AG04449 (cell line): ENCODE measurements at regions not wholly inside any gene's neighbourhood (a gene's known extent, or its start where the extent isn't known, plus 50 kb on each side); places are given as distances from the start of the nearest gene placed in this dataset.

ENCODE experiments used
- CTCF ChIA-PET: fragments of 350-600 bp; formaldehyde crosslinking; extraction: SDS; loops from one replicate; lab custom pipeline; 2021; ENCODE audit warnings: antibody characterized with exemption; lab: Yijun Ruan, JAX
- POLR2A ChIA-PET: fragments of 400-600, 350-600 bp; formaldehyde crosslinking; extraction: SDS; loops from one replicate; lab custom pipeline; 2020; ENCODE audit warnings: antibody characterized with exemption, inconsistent platforms; lab: Yijun Ruan, JAX
- DNase-seq: peaks from one replicate; pipeline ENCODE4 v3.0.0-alpha.2; 2010; ENCODE audit warnings: low read depth, low spot score
- H3K4me3 ChIP-seq: 2 replicates; pipeline ENCODE4 v1.5.1; 2011; ENCODE audit warnings: low read depth, mild to moderate bottlenecking, control low read depth, low read length
- TF ChIP-seq, protein P1 (sequence below): IDR thresholded peaks from one replicate; pipeline ENCODE4 v1.5.1; 2011; ENCODE audit warnings: mild to moderate bottlenecking, moderate library complexity, low read length, control low read depth, inconsistent platforms; ENCODE audit not compliant: insufficient read depth; ENCODE audit errors: missing control alignments

DNA sequence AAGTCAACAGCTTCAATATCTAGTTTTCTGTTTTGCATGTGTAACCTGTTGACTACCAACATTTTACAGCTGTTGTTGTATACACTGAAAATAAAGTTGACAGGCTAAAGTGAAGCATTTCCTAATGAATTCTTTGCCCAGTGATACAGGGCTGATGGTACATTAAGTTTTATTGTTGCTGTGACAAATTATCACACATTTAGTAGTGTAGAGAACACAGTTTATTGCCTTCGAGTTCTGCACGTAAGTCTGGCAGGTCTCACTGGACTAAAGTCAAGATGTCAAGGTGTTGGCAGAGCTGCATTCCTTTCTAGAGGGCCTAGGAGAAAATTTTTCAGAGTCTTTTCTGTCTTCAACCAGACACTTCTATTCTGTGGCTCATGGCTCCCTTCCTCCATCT lies 184.2 kb downstream of the SLITRK6 start:
- ChIA-PET CTCF (no interaction called here), POLR2A (no interaction called here)
- TF ChIP-seq, protein P1, sequence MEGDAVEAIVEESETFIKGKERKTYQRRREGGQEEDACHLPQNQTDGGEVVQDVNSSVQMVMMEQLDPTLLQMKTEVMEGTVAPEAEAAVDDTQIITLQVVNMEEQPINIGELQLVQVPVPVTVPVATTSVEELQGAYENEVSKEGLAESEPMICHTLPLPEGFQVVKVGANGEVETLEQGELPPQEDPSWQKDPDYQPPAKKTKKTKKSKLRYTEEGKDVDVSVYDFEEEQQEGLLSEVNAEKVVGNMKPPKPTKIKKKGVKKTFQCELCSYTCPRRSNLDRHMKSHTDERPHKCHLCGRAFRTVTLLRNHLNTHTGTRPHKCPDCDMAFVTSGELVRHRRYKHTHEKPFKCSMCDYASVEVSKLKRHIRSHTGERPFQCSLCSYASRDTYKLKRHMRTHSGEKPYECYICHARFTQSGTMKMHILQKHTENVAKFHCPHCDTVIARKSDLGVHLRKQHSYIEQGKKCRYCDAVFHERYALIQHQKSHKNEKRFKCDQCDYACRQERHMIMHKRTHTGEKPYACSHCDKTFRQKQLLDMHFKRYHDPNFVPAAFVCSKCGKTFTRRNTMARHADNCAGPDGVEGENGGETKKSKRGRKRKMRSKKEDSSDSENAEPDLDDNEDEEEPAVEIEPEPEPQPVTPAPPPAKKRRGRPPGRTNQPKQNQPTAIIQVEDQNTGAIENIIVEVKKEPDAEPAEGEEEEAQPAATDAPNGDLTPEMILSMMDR, result no peak
- DNase-seq, result no peak
- no peak overlapping the region for H3K4me3 ChIP-seq

DNA sequence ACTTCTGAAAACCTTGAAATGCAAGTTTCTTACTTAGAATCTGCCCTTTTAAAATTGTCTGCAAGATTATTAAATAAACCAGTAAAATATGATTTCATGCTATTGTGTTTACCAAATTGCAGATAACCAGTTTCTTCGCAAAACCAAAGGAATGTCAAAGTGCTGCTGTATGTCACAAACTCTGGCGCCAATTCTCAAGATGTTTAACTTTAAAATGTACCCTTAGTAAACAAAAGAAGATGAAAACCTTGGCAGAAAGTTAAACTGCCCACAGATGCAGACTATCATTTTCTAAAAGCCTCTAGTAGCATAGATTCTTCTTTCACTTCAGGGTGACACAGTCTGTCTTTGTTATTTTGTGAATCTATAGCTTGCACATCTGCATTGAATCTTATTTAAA lies 189.2 kb downstream of the SLITRK6 start:
- TF ChIP-seq, protein P1, result no peak
- no peak overlapping the region for H3K4me3 ChIP-seq
- ChIA-PET CTCF (no interaction called here), POLR2A (no interaction called here)
- DNase-seq, result no peak

DNA sequence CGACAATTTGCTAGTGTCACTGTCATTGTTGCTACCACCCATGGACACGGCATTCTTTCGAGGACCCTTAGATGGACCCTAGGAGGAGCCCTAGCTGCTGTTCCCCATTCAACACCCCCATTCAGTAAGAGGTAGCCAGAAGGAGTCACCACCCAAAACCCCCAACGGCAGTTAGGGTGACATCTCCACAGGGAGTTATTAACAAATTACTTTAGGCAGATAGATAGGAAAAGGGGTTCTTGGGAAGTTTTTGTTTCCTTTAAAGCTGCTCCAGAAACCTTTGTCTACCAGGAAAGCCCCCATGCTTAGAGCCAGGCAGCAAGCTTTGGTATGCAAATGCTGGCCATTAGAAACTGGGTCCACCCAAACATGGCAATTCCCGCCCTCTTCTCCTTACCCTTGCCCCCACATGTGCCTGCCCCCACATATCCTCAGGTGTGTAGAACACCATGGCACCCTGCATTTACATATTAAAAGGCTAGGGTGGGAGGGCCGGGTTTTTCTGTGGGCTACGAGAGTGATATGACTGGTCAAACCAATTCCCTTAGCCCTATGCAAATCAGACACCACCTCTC lies 190.9 kb downstream of the SLITRK6 start:
- H3K4me3 ChIP-seq, result no peak overlapping the region
- CTCF ChIA-PET, result no interaction called here
- TF ChIP-seq, protein P1, result no peak
- no peak for DNase-seq
- POLR2A ChIA-PET, result no interaction called here

DNA sequence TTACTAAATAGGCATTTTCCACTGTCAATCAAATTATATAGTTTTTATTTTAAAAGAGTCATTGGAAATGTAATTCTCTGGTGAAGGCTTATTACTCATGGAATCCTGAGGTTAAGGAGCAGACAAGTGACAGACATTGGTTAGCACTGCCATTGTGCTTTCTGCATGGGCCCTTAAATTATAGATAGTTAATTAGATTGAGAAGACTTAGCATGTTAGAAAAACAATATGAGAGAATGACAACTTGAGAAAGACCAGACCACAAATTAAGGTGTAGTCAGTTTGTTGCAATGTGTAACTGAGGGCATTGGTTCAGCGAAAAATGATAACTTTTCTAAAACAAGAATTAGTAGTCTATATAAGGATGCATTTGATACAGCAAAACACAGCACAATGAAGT lies 195.5 kb downstream of the SLITRK6 start:
- ChIA-PET CTCF (no interaction called here), POLR2A (no interaction called here)
- no peak overlapping the region for H3K4me3 ChIP-seq
- TF ChIP-seq, protein P1, result no peak
- DNase-seq, result no peak

DNA sequence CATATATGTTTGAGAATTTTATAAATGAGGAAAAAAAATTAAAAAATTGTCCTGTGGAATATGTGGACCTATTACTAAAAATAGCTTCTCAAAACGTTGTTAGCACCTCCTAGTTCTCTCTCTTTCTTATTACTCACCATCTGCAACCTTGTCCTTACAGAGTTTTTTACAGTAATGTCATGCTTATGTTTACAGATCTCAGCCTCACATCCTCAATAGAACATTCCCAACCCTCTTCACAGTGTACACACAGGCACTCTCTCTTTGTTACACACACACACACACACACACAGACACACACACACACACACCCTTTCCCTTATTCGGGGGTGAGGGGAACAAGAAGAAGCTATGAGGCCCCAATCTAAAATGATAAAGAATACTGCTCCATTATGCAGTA lies 197.7 kb downstream of the SLITRK6 start:
- ChIA-PET POLR2A (no interaction called here), CTCF (no interaction called here)
- no peak overlapping the region for H3K4me3 ChIP-seq
- DNase-seq, result no peak
- TF ChIP-seq, protein P1, result no peak

DNA sequence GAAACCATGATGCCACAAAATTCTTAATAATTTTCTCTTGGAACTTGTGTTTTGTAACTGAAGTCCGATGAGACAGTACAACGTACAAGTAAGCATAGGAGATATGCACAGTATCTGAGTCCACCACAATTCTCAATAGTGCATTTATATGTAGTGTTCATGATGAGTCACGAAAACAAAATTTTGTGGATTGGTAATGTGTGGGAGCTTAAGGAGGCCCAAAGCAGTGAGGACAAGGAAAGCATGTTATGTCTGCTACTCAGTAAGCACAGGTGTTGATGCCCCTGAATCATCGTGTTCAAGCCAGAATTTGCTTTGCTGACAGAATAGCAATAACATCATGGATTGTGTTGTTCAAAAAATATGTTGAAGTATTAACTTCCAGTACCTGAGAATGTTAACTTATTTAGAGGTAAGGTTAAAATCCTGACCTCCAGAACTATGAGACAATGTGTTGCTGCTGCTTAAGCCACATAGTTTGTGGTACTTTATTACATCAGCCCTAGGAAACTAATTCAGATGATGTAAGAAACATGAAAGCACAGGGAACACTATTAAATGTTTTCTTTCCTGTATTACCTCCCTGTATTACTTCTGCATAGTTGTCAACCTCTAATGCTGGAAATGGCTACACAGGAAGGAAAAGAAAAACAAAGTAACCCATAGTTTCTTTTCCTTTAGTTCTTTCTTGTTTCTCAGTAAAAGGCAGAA lies 201.3 kb downstream of the SLITRK6 start:
- ChIA-PET CTCF (no interaction called here), POLR2A (no interaction called here)
- TF ChIP-seq, protein P1, result no peak
- no peak overlapping the region for H3K4me3 ChIP-seq
- DNase-seq, result no peak
